ENCODE measurements at regions not wholly inside any gene's neighbourhood (a gene's known extent, or its start where the extent isn't known, plus 50 kb on each side); places are given as distances from the start of the nearest gene placed in this dataset.
A peak's percentile ranks its signal among the peaks of the same experiment; 100 is the strongest.

DNA sequence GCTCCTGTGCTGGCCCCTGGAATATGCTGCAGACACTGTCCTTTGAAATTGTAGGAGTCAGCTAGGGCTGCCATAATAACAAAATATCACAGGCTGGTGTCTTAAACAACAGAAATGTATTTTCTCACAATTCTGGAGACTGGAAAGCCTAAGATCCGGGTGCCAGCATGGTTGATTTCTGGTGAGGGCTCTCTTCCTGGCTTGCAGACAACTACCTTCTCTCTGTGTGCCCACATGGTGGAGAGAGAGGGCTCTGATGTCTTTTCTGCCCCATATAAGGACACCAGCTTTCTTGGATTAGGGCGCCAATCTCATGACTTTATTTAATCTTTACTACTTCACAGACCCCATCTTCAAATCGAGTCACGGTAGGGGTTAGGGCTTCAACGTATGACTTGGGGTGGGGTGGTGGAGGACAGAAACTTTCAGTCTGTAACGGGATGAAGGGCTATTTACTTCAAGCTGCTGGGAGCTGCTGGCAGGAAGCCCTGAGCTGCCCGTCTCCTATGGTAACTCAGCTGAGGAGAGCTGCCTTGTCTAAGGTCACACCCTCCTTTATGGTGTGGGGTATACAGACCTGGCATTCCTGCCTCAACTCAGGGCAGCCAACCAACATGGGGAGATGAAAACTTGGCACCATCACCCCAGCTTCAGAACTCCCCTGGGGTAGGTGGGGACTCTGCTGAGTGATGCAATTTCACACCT, 142.9 kb upstream of the ZBED5 start:
- H3K9me3 Mint-ChIP-seq, result peaks cover 1% of the 10 kb centered on the region
- H3K4me1 Mint-ChIP-seq, result peaks cover 11% of the 10 kb centered on the region
- DNase-seq (ENCODE audit: low spot score in 2 of 2) (no peak), ATAC-seq (ENCODE audit: low read depth) (no peak)
- H3K4me3 Mint-ChIP-seq, result no peak overlapping the region
- H3K27ac Mint-ChIP-seq, result no peak overlapping the region
- peaks cover 3% of the 10 kb centered on the region for H3K36me3 Mint-ChIP-seq
- peaks cover 16% of the 10 kb centered on the region for H3K27me3 Mint-ChIP-seq

DNA sequence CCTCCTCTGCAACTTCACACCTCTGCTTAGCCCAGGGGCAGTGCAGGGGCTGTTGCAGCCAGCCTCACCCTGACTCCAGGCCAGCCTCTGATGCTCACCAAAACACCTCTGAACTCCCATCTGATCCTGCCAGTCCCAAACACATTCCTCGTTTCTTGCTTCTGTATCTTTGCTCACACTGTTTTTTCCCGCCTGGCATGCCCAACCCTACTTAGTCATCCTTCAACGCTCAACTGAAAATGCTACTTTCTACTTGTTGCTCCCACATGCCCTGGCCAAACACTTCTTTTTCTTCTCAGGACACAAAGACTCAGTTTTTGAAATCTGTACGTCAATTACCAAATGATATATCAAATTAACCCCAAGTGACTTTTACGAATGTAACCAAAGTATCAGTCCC, 140.8 kb upstream of the ZBED5 start:
- Mint-ChIP-seq H3K27ac (no peak overlapping the region), H3K27me3 (peaks cover 13% of the 10 kb centered on the region), H3K4me3 (no peak overlapping the region), H3K4me1 (peaks cover 18% of the 10 kb centered on the region), H3K9me3 (peaks cover 4% of the 10 kb centered on the region), H3K36me3 (peaks cover 4% of the 10 kb centered on the region)
- ATAC-seq (ENCODE audit: low read depth), result no peak
- DNase-seq (ENCODE audit: low spot score in 2 of 2), result no peak

DNA sequence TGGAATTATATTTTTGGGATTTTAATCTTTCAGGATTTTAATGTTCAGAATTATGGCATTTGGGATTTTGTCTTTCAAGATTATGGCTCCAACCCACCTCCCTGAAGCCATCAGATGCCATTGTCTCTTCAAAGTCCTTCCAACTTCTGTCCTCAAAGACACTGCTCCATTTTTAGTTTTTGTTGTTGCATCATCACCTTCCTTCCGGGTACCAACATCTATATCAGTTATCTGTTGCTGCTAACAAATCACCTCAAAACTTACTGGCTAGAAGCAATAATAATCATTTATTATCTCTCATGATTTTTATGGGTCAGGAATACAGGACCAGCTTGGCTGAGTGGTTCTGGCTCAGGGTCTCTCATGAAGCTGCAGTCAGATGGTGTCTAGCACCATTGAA, 138.8 kb upstream of the ZBED5 start:
- peaks cover 18% of the 10 kb centered on the region for H3K4me1 Mint-ChIP-seq
- DNase-seq (ENCODE audit: low spot score in 2 of 2) (no peak), ATAC-seq (ENCODE audit: low read depth) (no peak)
- no peak overlapping the region for H3K27ac Mint-ChIP-seq
- peaks cover 4% of the 10 kb centered on the region for H3K9me3 Mint-ChIP-seq
- no peak overlapping the region for H3K4me3 Mint-ChIP-seq
- H3K36me3 Mint-ChIP-seq, result peaks cover 4% of the 10 kb centered on the region
- peaks cover 6% of the 10 kb centered on the region for H3K27me3 Mint-ChIP-seq

DNA sequence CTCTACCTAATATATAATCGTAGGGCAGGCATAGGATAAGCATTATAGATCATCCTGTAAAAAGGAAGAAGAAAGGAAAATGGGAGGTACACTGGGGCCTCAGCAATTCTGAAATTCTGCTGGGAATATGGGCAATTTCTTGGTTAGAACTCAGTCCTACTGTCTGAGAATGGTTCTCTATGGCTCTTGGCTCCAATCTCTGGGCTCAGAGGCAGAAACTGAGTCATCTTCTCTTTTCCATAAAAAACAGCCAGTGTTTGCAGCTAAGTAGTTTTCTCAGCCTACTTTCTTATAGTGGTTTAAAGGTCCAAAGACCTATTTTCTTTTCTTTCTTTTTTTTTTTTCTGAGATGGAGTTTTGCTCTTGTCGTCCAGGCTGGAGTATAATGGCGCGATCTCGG, 135.8 kb upstream of the ZBED5 start:
- H3K36me3 Mint-ChIP-seq, result peaks cover 4% of the 10 kb centered on the region
- peaks cover 4% of the 10 kb centered on the region for H3K9me3 Mint-ChIP-seq
- H3K27me3 Mint-ChIP-seq, result peaks cover under 1% of the 10 kb centered on the region
- peaks cover 9% of the 10 kb centered on the region for H3K4me1 Mint-ChIP-seq
- DNase-seq (ENCODE audit: low spot score in 2 of 2), result no peak
- H3K27ac Mint-ChIP-seq, result no peak overlapping the region
- no peak for ATAC-seq (ENCODE audit: low read depth)
- H3K4me3 Mint-ChIP-seq, result no peak overlapping the region

DNA sequence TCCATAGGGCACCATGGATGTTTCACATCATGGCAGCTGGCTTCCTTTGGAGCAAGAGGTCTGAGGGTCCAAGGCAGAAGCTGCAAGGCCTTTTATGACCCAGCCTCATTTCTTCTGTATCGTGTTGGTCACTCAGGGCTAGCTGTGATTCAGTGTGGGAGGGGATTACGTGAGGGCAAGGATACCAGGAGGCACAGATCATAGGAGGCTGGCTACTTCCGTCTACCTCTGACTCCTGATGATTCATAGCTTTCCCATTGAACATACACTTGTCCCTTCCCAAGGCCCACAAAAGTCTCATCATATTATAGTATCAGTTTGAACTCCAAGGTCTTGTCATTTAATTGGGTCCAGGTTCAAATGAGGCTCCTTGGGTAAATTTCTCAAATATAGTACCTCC, 135.3 kb upstream of the ZBED5 start:
- Mint-ChIP-seq H3K27me3 (no peaks in the 10 kb centered on the region), H3K27ac (no peak overlapping the region), H3K4me1 (peaks cover 9% of the 10 kb centered on the region), H3K36me3 (peaks cover 4% of the 10 kb centered on the region), H3K9me3 (peaks cover 4% of the 10 kb centered on the region), H3K4me3 (no peak overlapping the region)
- ATAC-seq (ENCODE audit: low read depth) (no peak), DNase-seq (ENCODE audit: low spot score in 2 of 2) (no peak)

DNA sequence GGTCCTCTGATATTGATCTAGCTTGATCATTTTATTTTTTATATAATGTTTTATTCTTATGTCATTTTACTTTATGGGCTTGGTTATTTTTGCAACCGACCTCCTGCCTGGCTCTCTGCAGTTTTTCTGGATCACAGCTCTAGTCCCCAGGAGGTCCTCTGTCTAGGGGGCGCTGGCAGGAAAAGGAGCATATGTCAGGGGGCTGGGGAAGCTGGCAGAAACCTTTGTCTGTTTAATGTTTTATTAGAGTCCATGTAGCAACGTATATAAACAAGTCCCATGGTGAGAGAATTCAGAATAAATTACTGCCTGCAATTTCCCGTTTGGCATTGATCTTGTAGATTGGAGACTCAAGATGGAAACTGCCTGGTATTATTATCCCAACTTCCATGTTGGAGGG, 133.5 kb upstream of the ZBED5 start:
- H3K9me3 Mint-ChIP-seq, result peaks cover 4% of the 10 kb centered on the region
- no peak overlapping the region for H3K4me3 Mint-ChIP-seq
- H3K4me1 Mint-ChIP-seq, result peaks cover 9% of the 10 kb centered on the region
- H3K27ac Mint-ChIP-seq, result no peak overlapping the region
- H3K36me3 Mint-ChIP-seq, result peaks cover 4% of the 10 kb centered on the region
- DNase-seq (ENCODE audit: low spot score in 2 of 2) (no peak), ATAC-seq (ENCODE audit: low read depth) (no peak)
- H3K27me3 Mint-ChIP-seq, result no peaks in the 10 kb centered on the region

DNA sequence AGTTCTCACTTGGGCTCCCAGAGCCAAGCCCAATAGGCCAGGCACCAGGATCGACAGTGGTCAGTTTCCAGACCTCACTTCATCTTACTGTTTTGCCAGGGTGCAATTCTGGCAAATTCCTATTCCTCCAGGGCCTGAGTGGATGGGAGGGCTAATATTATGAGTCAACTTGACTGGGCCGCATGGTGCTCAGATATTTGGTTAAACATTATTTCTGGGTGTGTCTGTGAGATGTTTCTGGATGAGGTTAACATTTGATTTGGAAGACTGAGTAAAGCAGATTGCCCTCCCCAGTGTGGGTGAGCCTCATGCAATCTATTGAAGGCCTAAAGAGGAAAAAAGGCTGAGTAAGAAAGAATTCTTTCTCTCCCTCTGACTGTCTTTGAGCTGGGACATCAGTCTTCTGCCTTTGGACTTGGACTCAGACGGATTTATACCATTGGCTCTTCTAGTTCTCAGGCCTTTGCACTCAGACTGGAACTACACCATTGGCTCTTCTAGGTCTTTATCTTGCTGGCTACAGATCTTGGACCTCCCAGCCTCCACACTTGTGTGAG, 132.9 kb upstream of the ZBED5 start:
- Mint-ChIP-seq H3K4me1 (peaks cover 9% of the 10 kb centered on the region), H3K4me3 (no peak overlapping the region), H3K27me3 (no peaks in the 10 kb centered on the region), H3K36me3 (peaks cover 4% of the 10 kb centered on the region), H3K9me3 (peaks cover 4% of the 10 kb centered on the region), H3K27ac (no peak overlapping the region)
- DNase-seq (ENCODE audit: low spot score in 2 of 2) (no peak), ATAC-seq (ENCODE audit: low read depth) (no peak)

DNA sequence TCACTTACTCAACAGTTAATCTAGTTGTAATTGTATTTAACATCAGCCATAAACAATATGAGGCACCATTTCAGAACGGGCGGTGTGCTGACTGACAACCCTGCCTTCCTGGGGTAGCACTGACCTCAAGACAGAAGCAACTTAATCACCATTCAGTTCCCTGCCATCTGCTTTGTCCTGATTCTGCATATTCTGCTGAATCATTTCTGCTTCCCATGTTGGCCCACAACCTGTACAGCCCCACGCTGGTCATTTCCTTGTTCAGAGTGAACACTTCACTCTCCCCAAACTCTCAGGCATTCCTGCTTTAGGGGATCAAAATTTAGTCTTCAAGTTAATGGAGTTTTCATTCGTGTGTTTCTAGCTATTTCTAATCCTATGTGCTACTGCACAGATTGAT, 132.3 kb upstream of the ZBED5 start:
- ATAC-seq (ENCODE audit: low read depth) (no peak), DNase-seq (ENCODE audit: low spot score in 2 of 2) (no peak)
- Mint-ChIP-seq H3K4me1 (peaks cover 8% of the 10 kb centered on the region), H3K9me3 (peaks cover 4% of the 10 kb centered on the region), H3K4me3 (no peak overlapping the region), H3K36me3 (peaks cover 4% of the 10 kb centered on the region), H3K27me3 (no peaks in the 10 kb centered on the region), H3K27ac (no peak overlapping the region)

DNA sequence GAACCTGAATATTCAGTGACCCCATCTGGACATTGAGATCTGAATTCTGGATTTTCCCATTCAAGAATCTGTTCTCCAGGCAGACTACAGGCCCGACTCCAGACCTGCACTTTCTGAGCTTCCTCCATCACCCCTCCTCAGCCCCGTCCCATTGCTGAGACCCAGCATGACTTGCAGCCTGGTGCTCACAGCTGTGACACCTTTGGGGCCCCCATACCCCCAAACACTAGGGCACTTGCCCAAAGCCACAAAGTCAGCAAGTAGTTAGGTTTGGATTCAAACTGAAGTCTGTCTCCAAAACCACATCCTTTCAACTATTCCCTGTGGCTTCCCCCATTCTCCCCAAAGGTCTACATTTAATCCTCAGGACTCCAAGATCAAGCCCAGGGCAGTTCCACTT, 128.2 kb upstream of the ZBED5 start:
- H3K27ac Mint-ChIP-seq, result no peak overlapping the region
- ATAC-seq (ENCODE audit: low read depth) (no peak), DNase-seq (ENCODE audit: low spot score in 2 of 2) (no peak)
- H3K9me3 Mint-ChIP-seq, result peaks cover 5% of the 10 kb centered on the region
- H3K4me1 Mint-ChIP-seq, result peaks cover 18% of the 10 kb centered on the region
- no peak overlapping the region for H3K4me3 Mint-ChIP-seq
- no peaks in the 10 kb centered on the region for H3K27me3 Mint-ChIP-seq
- peaks cover 6% of the 10 kb centered on the region for H3K36me3 Mint-ChIP-seq

DNA sequence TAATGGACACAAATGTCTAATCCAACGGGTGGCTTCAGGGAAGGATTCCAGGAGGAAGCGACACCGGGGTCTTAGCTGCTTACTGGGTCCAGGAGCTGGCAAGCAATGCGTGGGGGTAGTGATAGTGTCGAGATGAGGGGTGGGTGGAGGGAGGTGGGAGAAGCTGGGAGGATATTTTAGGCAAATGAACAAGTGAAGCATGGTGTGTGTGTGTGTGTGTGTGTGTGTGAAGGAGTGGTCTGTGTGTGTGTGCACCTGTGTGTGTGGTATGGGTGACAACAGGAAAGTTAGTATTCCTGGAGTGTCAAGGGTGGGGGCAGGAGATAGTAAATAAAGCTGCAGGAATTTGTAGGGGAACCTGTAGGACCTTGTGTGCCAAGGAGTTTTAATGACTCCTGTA, 126.9 kb upstream of the ZBED5 start:
- no peak overlapping the region for H3K27ac Mint-ChIP-seq
- no peaks in the 10 kb centered on the region for H3K27me3 Mint-ChIP-seq
- peaks cover 16% of the 10 kb centered on the region for H3K4me1 Mint-ChIP-seq
- DNase-seq (ENCODE audit: low spot score in 2 of 2), result no peak
- peaks cover 6% of the 10 kb centered on the region for H3K36me3 Mint-ChIP-seq
- no peak overlapping the region for H3K4me3 Mint-ChIP-seq
- no peak for ATAC-seq (ENCODE audit: low read depth)
- peaks cover 5% of the 10 kb centered on the region for H3K9me3 Mint-ChIP-seq

DNA sequence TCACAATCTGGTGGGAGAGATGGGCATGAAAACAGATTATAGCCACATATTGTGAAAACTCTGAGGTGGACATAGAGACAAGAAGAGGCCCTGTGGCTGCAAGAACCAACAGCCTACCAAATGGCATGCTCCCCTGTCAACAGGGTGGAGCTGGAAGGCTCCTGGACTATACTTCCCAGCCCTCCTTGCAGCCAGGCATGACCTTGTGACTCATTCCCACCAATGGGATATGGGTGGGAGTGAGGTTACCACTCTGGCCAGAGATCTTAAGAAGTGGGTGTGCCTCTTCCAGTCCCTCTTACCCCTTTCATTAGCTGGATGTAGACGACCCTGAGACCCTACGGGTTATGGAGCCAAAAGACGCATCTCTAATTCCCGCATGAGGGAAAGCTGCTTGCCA, 126.4 kb upstream of the ZBED5 start:
- Mint-ChIP-seq H3K9me3 (peaks cover 8% of the 10 kb centered on the region), H3K27me3 (no peaks in the 10 kb centered on the region), H3K4me3 (no peak overlapping the region), H3K4me1 (peaks cover 20% of the 10 kb centered on the region), H3K36me3 (peaks cover 6% of the 10 kb centered on the region), H3K27ac (no peak overlapping the region)
- DNase-seq (ENCODE audit: low spot score in 2 of 2) (no peak), ATAC-seq (ENCODE audit: low read depth) (no peak)

DNA sequence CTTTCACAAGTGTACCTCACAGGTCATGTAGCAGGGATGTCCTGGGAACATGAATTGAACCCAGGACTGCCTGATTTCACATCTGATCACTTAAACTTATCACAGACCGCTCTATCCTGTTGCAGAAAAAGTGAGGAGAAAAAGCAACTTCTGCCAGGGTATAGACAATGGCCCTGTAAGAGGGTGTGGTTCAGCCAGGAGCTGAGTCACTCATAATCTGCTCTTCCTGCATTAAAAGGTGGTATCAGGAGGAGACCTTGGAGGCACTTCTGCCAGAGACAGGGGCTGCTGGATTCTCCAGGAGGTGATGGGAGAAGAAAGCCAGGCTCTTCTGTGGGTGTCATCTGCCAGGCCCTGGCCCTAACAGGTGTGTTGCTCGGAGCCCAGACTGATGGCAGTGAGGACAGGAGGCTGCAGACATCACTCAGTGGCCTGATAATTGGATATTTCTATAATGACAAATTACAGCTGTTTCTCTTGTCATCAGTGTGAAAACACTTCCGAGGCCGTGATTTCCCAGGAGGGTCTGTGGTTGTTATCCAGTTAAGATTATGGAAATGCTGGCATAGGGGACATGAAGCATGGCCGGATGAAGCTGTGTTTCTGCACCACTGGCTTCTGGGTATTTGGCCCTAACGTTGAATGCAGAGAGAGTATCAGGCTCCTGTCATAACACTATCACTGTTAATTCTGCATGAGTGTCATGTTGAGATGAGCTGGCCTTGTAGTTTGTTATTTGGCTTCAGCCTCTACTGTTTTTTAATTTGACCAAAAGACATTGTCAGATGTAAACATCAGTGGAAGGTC, 125.1 kb upstream of the ZBED5 start:
- Mint-ChIP-seq H3K4me1 (peaks cover 32% of the 10 kb centered on the region), H3K9me3 (peaks cover 14% of the 10 kb centered on the region), H3K27ac (no peak overlapping the region), H3K4me3 (peak overlapping the region; percentile 18), H3K36me3 (peaks cover 6% of the 10 kb centered on the region), H3K27me3 (no peaks in the 10 kb centered on the region)
- ATAC-seq (ENCODE audit: low read depth), result no peak
- DNase-seq (ENCODE audit: low spot score in 2 of 2), result no peak

DNA sequence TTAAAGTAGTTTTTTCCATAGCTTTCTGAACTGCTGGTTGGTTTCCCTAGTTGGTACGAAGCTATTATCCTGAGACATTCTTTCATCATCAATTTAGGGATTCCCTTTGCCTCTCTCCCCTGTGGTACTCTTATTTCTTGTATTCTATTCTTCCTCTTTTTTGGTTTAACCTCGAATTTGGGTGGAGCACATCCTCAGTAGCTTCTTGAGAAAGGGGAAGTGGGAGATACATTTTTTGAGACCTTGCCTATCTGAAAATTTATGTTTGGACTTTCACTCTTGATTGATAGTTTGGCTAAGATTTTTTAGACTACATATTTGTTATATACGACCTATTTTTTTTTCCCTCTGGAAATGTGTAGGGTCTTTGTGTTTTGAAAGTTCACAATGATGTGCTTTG, 121.7 kb upstream of the ZBED5 start:
- H3K9me3 Mint-ChIP-seq, result peaks cover 17% of the 10 kb centered on the region
- ATAC-seq (ENCODE audit: low read depth), result peak; percentile 97
- peak in 1 of 2 donors; percentile 35 for DNase-seq (ENCODE audit: low spot score in 2 of 2)
- peak overlapping the region; percentile 45 for H3K27ac Mint-ChIP-seq
- H3K4me1 Mint-ChIP-seq, result peaks cover 37% of the 10 kb centered on the region
- peaks cover 8% of the 10 kb centered on the region for H3K36me3 Mint-ChIP-seq
- peak overlapping the region; percentile 66 for H3K4me3 Mint-ChIP-seq
- H3K27me3 Mint-ChIP-seq, result no peaks in the 10 kb centered on the region

DNA sequence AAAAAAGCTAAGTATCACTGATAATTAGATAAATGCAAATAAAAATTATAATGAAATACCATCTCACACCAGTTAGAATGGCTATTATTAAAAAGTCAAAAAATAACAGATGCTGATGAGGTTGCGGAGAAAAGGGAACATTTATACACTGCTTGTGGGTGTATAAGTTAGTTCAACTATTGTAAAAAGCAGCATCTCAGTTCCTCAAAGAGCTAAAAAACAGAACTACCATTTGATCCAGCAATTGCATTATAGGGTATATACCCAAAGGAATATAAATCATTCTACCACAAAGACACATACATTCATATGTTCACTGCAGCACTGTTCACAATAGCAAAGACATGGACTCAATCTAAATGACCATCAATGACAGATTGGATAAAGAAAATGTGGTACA, 120.3 kb upstream of the ZBED5 start:
- Mint-ChIP-seq H3K9me3 (peaks cover 17% of the 10 kb centered on the region), H3K4me1 (peaks cover 42% of the 10 kb centered on the region), H3K27me3 (no peaks in the 10 kb centered on the region), H3K27ac (no peak overlapping the region), H3K4me3 (no peak overlapping the region), H3K36me3 (peaks cover 8% of the 10 kb centered on the region)
- peak; percentile 43 for ATAC-seq (ENCODE audit: low read depth)
- no peak for DNase-seq (ENCODE audit: low spot score in 2 of 2)

Data from memory B cell (primary cell).